Choroid plexus epithelial cell (primary cell): ENCODE measurements at regions not wholly inside any gene's neighbourhood (a gene's known extent, or its start where the extent isn't known, plus 50 kb on each side); places are given as distances from the start of the nearest gene placed in this dataset.

Experiments used
- DNase-seq: peaks from one replicate; pipeline ENCODE4 v3.0.0-alpha.2; 2010; ENCODE audit warnings: low read depth
- H3K4me3 ChIP-seq: 2 replicates; pipeline ENCODE4 v1.5.1; 2011; ENCODE audit warnings: low read depth, mild to moderate bottlenecking, control low read depth, low read length, moderate library complexity
- TF ChIP-seq, protein P1 (sequence below): conservative IDR thresholded peaks from 2 replicates; pipeline ENCODE4 v1.5.1; 2011; ENCODE audit warnings: low read depth, mild to moderate bottlenecking, control low read depth, inconsistent platforms, low read length, moderate library complexity

DNA sequence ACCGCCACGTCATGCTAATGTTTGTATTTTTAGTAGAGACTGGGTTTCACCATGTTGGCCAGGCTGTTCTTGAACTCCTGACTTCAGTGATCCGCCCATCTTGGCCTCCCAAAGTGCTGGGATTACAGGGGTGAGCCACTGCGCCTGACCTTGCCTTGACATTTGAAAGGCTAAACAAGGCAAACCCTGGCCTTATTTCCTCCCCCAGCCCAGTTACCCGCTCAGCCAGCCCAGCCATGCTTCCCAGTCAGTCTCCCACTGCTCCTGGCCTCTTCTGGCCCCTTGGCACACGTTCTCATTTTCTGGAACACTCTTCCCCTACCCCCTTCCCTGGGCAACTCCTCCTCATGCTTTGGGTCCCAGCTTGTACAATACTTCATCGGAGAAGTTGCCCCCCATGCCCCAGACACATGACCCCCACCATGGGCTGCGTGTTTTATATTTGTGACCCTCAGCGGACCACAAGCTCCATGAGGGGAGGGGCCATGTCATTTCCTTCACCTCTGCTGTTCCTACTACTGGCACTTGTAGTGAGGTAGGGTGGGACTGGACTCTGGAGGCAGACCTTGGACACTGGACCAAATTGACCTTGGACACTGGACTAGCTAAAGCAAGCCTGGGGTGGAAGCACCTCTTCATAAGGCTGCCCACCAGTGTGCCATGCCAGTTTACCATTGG, 94.4 kb upstream of the IER5L start:
- no peak for DNase-seq
- TF ChIP-seq, protein P1, sequence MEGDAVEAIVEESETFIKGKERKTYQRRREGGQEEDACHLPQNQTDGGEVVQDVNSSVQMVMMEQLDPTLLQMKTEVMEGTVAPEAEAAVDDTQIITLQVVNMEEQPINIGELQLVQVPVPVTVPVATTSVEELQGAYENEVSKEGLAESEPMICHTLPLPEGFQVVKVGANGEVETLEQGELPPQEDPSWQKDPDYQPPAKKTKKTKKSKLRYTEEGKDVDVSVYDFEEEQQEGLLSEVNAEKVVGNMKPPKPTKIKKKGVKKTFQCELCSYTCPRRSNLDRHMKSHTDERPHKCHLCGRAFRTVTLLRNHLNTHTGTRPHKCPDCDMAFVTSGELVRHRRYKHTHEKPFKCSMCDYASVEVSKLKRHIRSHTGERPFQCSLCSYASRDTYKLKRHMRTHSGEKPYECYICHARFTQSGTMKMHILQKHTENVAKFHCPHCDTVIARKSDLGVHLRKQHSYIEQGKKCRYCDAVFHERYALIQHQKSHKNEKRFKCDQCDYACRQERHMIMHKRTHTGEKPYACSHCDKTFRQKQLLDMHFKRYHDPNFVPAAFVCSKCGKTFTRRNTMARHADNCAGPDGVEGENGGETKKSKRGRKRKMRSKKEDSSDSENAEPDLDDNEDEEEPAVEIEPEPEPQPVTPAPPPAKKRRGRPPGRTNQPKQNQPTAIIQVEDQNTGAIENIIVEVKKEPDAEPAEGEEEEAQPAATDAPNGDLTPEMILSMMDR: no peak
- no peak overlapping the region for H3K4me3 ChIP-seq

DNA sequence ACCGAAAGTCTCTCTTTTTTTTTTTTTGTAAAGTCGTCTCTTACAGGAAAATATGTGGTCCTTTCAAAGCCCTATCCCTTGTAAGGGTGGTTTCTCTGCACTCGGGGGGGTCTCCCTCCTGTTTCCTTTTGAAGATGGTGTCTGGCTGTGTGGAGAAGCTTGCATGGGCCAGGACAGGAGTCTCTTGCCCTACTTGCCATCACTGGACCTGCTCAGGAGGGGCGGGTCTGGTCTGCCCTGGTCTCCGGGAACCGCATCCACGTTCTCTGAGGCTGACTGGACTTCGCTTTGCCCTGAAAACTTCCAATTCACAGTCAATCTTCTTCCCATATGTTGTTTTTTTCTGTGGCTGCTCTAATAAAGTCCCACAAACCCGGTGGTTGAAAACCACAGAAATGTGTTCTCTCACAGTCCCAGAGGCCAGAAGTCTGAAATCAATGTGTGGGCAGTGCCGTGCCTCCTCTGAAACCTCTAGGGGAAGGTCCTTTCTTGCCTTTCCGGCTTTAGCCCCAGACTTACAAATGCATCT, 92.9 kb upstream of the IER5L start:
- peak; percentile 89 for DNase-seq
- H3K4me3 ChIP-seq: no peak overlapping the region
- TF ChIP-seq, protein P1: no peak

DNA sequence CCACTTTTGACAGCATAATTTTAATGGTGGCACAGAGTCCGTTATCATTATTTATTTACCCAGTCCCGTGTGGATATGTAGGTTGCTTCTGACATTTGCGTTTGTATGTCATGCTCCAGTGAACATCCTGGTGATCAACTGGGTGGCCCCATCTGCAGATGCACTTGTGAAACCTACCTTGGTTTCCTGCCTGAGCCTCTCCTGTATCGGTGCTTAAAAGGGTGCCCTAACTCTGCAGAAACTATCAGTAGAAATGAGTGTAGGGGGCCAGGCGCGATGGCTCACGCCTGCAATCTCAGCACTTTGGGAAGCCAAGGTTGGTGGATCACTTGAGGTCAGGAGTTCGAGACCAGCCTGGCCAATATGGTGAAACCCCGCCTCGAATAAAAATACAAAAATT, 92.1 kb upstream of the IER5L start:
- no peak for DNase-seq
- TF ChIP-seq, protein P1: no peak
- no peak overlapping the region for H3K4me3 ChIP-seq

DNA sequence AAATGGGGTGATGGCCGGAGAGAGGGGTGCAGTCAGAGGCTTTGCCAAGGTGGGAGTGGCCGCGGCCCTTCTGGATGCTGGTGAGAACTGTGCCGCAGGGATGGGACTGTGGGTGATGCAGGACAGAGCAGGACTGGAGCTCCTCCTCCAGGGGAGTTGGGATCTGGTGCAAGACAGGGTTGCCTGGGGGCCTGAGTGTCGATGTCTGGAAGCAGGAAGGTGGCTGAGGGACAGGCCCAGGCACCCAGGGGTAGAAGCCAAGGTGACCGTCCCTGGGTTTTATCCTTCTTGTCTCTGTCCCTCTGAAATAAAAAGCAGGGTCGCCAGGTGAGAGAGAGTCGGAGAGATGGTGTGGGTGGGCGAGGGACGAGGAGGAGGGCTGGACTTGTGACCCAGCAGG, 89.1 kb upstream of the IER5L start:
- TF ChIP-seq, protein P1: no peak
- DNase-seq: no peak
- no peak overlapping the region for H3K4me3 ChIP-seq

DNA sequence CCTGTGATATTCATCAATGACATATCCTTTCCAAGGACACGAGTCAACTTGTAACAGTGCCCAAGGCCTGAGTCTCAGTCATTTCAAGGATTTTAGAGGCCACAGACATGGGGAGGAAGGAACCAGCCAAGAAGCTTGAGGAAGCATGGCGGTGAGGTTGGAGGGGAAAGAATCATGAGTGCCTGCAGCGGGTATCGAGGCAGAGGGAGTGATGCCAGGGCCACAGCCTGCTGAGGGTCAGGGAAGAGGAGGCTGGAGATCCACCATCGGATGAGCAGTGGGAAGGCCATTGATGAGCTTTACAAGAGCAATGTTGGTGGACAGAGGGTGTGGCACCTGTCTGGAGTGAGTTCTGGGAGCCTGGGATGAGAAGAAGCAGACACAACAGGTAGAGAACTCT, 88.5 kb upstream of the IER5L start:
- H3K4me3 ChIP-seq: no peak overlapping the region
- TF ChIP-seq, protein P1: no peak
- DNase-seq: no peak

DNA sequence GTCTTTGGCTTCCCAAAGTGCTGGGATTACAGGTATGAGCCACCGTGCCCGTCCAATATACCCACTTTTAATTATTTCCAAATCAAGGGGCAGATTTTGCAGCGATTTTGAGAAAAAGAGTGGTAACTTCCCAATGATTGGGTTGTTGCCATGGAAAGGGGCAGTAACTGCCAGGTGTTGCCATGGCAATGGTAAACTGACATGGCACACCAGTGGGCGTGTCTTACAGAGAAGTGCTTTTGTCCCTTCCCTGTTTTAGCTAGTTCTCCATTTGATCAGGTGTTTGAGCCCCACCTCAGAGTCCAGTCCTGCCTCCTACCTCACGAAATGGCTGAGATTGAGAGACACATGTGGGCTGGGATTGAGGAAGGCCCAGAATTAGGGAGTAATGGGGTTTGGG, 86.3 kb upstream of the IER5L start:
- no peak for DNase-seq
- TF ChIP-seq, protein P1: no peak
- no peak overlapping the region for H3K4me3 ChIP-seq

DNA sequence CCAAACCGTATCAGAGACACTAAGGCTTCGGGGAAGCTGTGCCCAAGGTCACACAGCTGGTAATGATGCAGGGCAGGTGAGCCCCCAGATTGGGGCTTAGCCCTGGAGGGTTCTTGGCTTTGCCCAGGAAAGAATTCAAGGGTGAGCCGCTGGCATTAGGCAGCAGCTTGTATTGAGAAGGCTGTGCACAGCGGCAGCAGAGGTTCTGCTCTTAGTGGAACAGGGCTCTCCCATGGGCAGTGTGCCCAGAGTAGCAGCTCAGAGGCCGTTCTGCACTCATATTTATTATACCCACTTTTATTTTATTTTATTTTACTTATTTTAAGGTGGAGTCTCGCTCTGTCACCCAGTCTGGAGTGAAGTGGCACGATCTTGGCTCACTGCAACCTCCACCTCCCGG, 85.8 kb upstream of the IER5L start:
- no peak overlapping the region for H3K4me3 ChIP-seq
- no peak for DNase-seq
- TF ChIP-seq, protein P1: no peak
